Ovary (tissue), 3 donors: ENCODE measurements at regions not wholly inside any gene's neighbourhood (a gene's known extent, or its start where the extent isn't known, plus 50 kb on each side); places are given as distances from the start of the nearest gene placed in this dataset.

ENCODE experiments used
- EP300 ChIP-seq: sonication (generic); formaldehyde crosslinking; IDR thresholded peaks from one replicate; pipeline ENCODE4 v1.6.1; 2017; ENCODE audit warnings: antibody characterized with exemption
- POLR2A ChIP-seq: fragments of 450-650 bp; IDR thresholded peaks from one replicate; pipeline ENCODE4 v1.6.1; 2017; ENCODE audit warnings: antibody characterized with exemption, mild to moderate bottlenecking, moderate library complexity
- TF ChIP-seq, protein P1 (sequence below), 3 donors: fragments of 450-650 bp in 2 of 3; fragments of 200-600 bp in 1 of 3; IDR thresholded peaks; one replicate each; pipeline versions ENCODE4 v1.5.1 to v1.8.0; 2016 to 2022; ENCODE audit warnings: antibody characterized with exemption in 3 of 3, mild to moderate bottlenecking in 1 of 3
- donor health status: DM: no; HTN: no; CAD: no.

DNA sequence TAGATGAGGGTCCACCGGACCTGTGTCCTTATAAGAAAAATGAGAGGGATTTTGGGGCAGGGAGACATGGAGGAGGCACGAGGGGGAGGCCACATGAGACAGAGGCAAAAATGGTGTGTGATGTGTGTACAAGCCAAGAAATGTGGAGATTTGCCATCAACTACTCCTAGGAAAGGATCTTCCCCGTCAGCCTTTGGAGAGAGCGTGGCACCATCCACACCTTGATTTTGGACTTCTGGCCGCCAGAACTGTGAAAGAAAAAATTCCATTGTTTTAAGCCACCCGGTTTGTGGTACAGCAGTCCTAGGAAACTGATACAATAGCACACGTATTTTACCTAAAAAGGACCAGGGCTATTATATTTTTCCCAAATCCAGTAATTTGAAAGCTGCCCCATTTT is 829.0 kb upstream of the SALL3 start:
- TF ChIP-seq POLR2A (no peak), EP300 (no peak)
- TF ChIP-seq, protein P1, sequence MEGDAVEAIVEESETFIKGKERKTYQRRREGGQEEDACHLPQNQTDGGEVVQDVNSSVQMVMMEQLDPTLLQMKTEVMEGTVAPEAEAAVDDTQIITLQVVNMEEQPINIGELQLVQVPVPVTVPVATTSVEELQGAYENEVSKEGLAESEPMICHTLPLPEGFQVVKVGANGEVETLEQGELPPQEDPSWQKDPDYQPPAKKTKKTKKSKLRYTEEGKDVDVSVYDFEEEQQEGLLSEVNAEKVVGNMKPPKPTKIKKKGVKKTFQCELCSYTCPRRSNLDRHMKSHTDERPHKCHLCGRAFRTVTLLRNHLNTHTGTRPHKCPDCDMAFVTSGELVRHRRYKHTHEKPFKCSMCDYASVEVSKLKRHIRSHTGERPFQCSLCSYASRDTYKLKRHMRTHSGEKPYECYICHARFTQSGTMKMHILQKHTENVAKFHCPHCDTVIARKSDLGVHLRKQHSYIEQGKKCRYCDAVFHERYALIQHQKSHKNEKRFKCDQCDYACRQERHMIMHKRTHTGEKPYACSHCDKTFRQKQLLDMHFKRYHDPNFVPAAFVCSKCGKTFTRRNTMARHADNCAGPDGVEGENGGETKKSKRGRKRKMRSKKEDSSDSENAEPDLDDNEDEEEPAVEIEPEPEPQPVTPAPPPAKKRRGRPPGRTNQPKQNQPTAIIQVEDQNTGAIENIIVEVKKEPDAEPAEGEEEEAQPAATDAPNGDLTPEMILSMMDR (IDR thresholded peaks at IDR 0.05), result no peak
